ENCODE measurements at regions not wholly inside any gene's neighbourhood (a gene's known extent, or its start where the extent isn't known, plus 50 kb on each side); places are given as distances from the start of the nearest gene placed in this dataset.

GRCh38 chr2:173644146-173644545 is 289.5 kb downstream of the CDCA7 start:
- Histone ChIP-seq H3K4me3 (no peak overlapping the region), H3K9me3 (ENCODE audit: low read depth, low read length) (no peaks in the 10 kb centered on the region), H3K27ac (no peak overlapping the region), H3K36me3 (ENCODE audit: insufficient read depth, low read length) (no peaks in the 10 kb centered on the region), H3K9ac (ENCODE audit: insufficient read length) (no peak overlapping the region)
- TF ChIP-seq POLR2AphosphoS5 (IDR thresholded peaks at IDR 0.05; ENCODE audit: borderline replicate concordance, low read depth, low read length) (no peak), FOXP2 (optimal IDR thresholded peaks at IDR 0.05; ENCODE audit: control extremely low read depth, extremely low read length, insufficient read depth) (no peak), EZH2 (IDR thresholded peaks at IDR 0.05) (no peak)
- no peak for DNase-seq (ENCODE audit: low read depth, low spot score)

DNA sequence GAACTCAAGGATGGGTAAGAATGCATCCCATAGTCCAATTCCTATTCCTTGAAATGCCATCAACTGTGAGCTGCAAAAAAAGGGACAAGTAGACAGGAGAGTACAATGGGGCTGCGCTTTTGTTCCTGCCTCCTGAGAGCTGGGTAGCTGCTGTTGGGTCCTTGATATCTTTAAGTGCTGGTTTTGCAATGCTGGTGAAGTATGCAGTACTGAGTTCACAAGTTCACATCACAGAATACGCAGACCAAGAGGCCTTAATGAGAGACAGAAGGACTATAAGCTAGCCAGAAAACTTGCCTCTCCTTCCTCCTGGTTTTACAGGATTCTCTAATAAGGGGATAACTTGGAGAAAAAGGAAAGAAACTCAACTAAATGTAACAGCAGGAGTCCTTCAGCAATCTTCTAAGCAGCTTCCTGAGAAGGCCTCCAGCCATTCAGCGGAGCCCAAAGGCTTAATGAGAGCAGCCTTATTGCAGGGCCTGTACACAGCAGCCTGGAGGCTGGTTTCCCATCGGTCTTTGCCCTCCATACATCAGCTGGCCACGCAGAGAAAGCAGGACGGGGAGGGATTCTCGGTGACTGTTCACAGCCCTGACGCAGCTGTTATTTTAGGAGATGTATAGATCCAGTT is 293.1 kb downstream of the CDCA7 start:
- H3K9me3 ChIP-seq (ENCODE audit: low read depth, low read length) = no peaks in the 10 kb centered on the region
- H3K4me3 ChIP-seq = no peak overlapping the region
- H3K36me3 ChIP-seq (ENCODE audit: insufficient read depth, low read length) = no peaks in the 10 kb centered on the region
- H3K27ac ChIP-seq = peak overlapping the region; percentile 26; the same call in 1 of the 2 replicates
- H3K9ac ChIP-seq (ENCODE audit: insufficient read length) = no peak overlapping the region
- no peak for DNase-seq (ENCODE audit: low read depth, low spot score)
- TF ChIP-seq EZH2 (IDR thresholded peaks at IDR 0.05) (no peak), POLR2AphosphoS5 (IDR thresholded peaks at IDR 0.05; ENCODE audit: borderline replicate concordance, low read depth, low read length) (no peak)

DNA sequence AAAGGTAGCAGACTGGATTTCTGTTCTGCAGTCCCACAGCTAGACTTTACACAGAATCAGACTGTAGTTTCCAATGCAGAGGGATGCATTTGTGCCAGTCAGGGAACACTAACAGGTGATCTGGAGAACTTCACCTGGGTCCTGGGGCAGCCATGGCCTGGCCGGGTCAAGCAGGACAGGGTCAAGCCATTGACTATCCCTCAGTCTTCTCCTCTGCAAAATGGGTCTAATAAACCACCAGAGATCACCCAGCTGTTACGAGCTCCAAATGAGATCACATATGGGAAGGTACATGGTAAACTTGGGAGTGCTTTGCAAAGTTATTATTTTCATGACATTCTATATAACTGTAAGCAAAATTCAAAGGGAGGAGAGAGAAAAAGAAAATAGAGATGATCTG is 294.1 kb downstream of the CDCA7 start:
- TF ChIP-seq POLR2AphosphoS5 (IDR thresholded peaks at IDR 0.05; ENCODE audit: borderline replicate concordance, low read depth, low read length) (no peak), EZH2 (IDR thresholded peaks at IDR 0.05) (no peak), FOXP2 (optimal IDR thresholded peaks at IDR 0.05; ENCODE audit: control extremely low read depth, extremely low read length, insufficient read depth) (no peak)
- H3K9ac ChIP-seq (ENCODE audit: insufficient read length) = no peak overlapping the region
- no peak for DNase-seq (ENCODE audit: low read depth, low spot score)
- no peak overlapping the region for H3K4me3 ChIP-seq
- H3K27ac ChIP-seq = no peak overlapping the region
- H3K9me3 ChIP-seq (ENCODE audit: low read depth, low read length) = no peaks in the 10 kb centered on the region
- no peaks in the 10 kb centered on the region for H3K36me3 ChIP-seq (ENCODE audit: insufficient read depth, low read length)

GRCh38 chr2:173649527-173650219 is 295.0 kb downstream of the CDCA7 start:
- H3K27ac ChIP-seq = no peak overlapping the region
- H3K9ac ChIP-seq (ENCODE audit: insufficient read length) = no peak overlapping the region
- no peak for DNase-seq (ENCODE audit: low read depth, low spot score)
- TF ChIP-seq POLR2AphosphoS5 (IDR thresholded peaks at IDR 0.05; ENCODE audit: borderline replicate concordance, low read depth, low read length) = no peak
- no peak for TF ChIP-seq FOXP2 (optimal IDR thresholded peaks at IDR 0.05; ENCODE audit: control extremely low read depth, extremely low read length, insufficient read depth)
- TF ChIP-seq EZH2 (IDR thresholded peaks at IDR 0.05) = no peak
- no peak overlapping the region for H3K4me3 ChIP-seq
- H3K36me3 ChIP-seq (ENCODE audit: insufficient read depth, low read length) = no peaks in the 10 kb centered on the region
- H3K9me3 ChIP-seq (ENCODE audit: low read depth, low read length) = no peaks in the 10 kb centered on the region

DNA sequence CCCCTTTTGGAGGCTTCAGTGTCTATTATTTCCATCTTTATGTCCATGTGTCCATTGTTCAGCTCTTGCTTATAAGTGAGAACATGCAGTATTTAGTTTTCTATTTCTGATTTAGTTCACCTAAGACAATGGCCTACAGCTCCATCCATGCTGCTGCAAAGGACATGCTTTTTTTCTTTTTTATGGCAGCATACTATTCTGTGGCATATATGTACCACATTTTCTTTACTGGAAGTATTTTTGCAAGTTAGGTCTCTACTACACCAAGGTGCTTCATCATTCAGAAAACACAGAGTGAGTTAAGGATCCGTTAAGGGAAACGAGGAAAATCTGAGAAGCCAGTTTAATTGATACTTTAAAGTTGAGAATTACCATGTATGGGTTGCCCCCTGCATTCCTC is 297.2 kb downstream of the CDCA7 start:
- no peaks in the 10 kb centered on the region for H3K36me3 ChIP-seq (ENCODE audit: insufficient read depth, low read length)
- H3K4me3 ChIP-seq = no peak overlapping the region
- TF ChIP-seq FOXP2 (optimal IDR thresholded peaks at IDR 0.05; ENCODE audit: control extremely low read depth, extremely low read length, insufficient read depth) (no peak), POLR2AphosphoS5 (IDR thresholded peaks at IDR 0.05; ENCODE audit: borderline replicate concordance, low read depth, low read length) (no peak), EZH2 (IDR thresholded peaks at IDR 0.05) (no peak)
- DNase-seq (ENCODE audit: low read depth, low spot score) = no peak
- no peaks in the 10 kb centered on the region for H3K9me3 ChIP-seq (ENCODE audit: low read depth, low read length)
- H3K27ac ChIP-seq = no peak overlapping the region
- H3K9ac ChIP-seq (ENCODE audit: insufficient read length) = no peak overlapping the region

GRCh38 chr2:173652311-173652710 is 297.6 kb downstream of the CDCA7 start:
- no peak for DNase-seq (ENCODE audit: low read depth, low spot score)
- no peak overlapping the region for H3K27ac ChIP-seq
- no peak overlapping the region for H3K9ac ChIP-seq (ENCODE audit: insufficient read length)
- TF ChIP-seq EZH2 (IDR thresholded peaks at IDR 0.05) (no peak), FOXP2 (optimal IDR thresholded peaks at IDR 0.05; ENCODE audit: control extremely low read depth, extremely low read length, insufficient read depth) (no peak), POLR2AphosphoS5 (IDR thresholded peaks at IDR 0.05; ENCODE audit: borderline replicate concordance, low read depth, low read length) (no peak)
- no peak overlapping the region for H3K4me3 ChIP-seq
- H3K9me3 ChIP-seq (ENCODE audit: low read depth, low read length) = no peaks in the 10 kb centered on the region
- no peaks in the 10 kb centered on the region for H3K36me3 ChIP-seq (ENCODE audit: insufficient read depth, low read length)

DNA sequence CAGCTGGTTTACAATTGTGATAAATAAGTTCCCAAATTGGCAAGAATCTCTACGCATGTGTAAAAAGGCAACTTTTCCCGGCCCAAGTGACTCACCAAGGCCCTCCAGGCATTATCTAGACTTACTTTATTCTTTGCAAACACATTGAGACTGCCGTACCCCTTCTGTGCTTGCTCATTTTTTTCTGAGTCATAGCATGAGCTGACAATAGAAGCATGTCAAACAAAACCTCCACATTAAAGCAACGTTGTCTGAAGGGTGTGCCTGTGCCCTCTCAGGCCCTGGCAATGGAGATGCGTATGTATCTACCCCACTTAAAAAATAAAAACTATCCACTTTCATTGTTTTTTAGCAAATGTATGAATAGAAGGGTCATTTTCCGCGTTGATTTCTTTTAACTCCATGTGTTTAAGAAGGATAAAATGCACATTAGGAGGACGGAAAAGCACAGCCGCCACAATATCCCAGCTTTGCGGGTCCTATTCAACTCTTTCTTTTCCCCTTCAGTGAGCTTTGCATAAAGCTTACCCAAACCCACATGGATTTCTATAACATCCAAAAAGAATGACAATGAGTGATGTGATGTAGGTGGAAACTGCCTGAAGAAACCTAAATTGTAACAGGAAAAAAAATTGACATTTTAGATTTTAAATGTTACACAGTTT is 298.2 kb downstream of the CDCA7 start:
- H3K4me3 ChIP-seq = no peak overlapping the region
- no peaks in the 10 kb centered on the region for H3K9me3 ChIP-seq (ENCODE audit: low read depth, low read length)
- TF ChIP-seq EZH2 (IDR thresholded peaks at IDR 0.05) (no peak), FOXP2 (optimal IDR thresholded peaks at IDR 0.05; ENCODE audit: control extremely low read depth, extremely low read length, insufficient read depth) (no peak), POLR2AphosphoS5 (IDR thresholded peaks at IDR 0.05; ENCODE audit: borderline replicate concordance, low read depth, low read length) (no peak)
- no peak overlapping the region for H3K27ac ChIP-seq
- no peak overlapping the region for H3K9ac ChIP-seq (ENCODE audit: insufficient read length)
- no peak for DNase-seq (ENCODE audit: low read depth, low spot score)
- H3K36me3 ChIP-seq (ENCODE audit: insufficient read depth, low read length) = no peaks in the 10 kb centered on the region

DNA sequence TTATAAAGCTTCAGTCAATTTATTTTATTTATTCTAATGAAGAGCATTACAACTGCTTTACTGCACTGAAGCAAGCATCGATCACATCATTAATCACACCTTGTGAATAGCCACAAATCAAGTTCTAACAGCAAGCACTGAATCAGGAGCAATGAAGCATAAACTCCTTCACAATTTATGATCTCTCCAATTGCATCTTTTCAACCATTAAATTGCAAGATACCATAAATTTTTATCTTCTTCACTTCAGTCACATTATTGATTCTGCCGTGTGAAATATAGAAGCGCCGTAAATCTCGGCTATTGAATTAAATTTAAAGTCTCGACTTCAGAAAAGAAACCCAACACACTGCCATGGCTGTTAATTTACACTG is 298.7 kb downstream of the CDCA7 start:
- TF ChIP-seq FOXP2 (optimal IDR thresholded peaks at IDR 0.05; ENCODE audit: control extremely low read depth, extremely low read length, insufficient read depth) (no peak), POLR2AphosphoS5 (IDR thresholded peaks at IDR 0.05; ENCODE audit: borderline replicate concordance, low read depth, low read length) (no peak), EZH2 (IDR thresholded peaks at IDR 0.05) (no peak)
- no peak overlapping the region for H3K4me3 ChIP-seq
- no peak overlapping the region for H3K27ac ChIP-seq
- no peak overlapping the region for H3K9ac ChIP-seq (ENCODE audit: insufficient read length)
- H3K9me3 ChIP-seq (ENCODE audit: low read depth, low read length) = no peaks in the 10 kb centered on the region
- no peaks in the 10 kb centered on the region for H3K36me3 ChIP-seq (ENCODE audit: insufficient read depth, low read length)
- no peak for DNase-seq (ENCODE audit: low read depth, low spot score)
